NCI-H1092 (cell line): ENCODE measurements at regions not wholly inside any gene's neighbourhood (a gene's known extent, or its start where the extent isn't known, plus 50 kb on each side); places are given as distances from the start of the nearest gene placed in this dataset.

Experiments
- DNase-seq: peaks from one replicate; lab custom pipeline; 2025; lab: John Stamatoyannopoulos, UW

GRCh38 chr15:37701230-37701629 lies 233.2 kb upstream of the TMCO5A start:
- DNase-seq: no peak

DNA sequence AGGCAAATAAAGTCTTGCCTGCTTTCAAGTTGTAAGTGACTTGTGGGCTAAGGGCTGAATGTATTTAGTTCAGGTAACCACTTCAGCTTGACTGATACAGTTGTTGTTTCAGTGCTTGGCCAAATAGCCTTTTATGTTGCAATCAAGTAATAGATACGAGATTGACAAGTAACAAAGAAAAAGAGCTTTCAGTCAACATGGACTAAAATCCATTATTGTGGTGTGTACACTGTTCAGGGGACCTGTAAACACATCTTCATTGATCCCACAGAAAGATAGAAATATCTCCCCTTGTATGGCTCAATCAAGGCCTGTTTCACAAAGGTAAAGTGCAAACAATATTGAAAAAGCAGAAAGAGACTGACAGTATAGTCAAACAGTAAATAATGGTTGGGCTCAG lies 224.8 kb upstream of the TMCO5A start:
- DNase-seq: no peak

DNA sequence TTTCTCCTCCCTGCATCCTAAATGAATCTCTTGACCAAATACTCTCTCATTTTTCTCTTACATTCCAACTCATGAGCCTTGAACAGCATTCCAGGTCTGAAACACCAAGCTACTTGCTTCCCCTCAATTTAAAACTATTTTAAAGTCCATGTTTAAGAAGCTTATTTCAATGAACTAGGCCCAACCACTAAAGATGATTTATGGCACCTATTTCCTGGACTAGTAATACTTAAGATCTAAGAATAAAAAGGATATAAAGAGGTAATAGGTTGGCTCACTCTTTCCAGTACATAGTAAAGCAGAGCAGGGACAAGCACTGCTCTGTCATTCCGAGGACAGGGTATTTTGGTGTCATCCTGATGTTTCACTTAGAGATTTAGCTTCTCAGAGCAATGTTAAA lies 219.3 kb upstream of the TMCO5A start:
- DNase-seq: no peak

- no peak for DNase-seq
These were observed 214.2 kb upstream of the TMCO5A start for GRCh38 chr15:37720267-37720666.

GRCh38 chr15:37731146-37731746 lies 203.2 kb upstream of the TMCO5A start:
- no peak for DNase-seq

DNA sequence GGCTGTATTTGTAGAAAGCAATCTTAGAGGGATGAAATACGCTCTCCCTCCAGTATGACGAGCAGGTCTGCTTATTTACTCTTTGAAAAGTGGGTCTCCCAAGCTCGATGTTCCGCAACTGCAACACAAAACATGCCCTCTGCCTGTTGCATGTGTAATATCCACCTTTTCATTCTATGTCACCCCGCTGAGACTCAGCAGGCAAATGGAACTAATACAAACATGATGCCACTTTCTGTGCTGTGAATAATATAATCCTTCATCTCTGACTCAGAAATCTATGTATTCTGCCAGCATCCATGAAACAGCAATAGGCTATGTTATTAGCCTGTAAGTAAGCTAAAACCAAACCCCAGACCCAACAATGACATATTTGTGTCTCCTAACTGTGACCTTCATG lies 200.8 kb upstream of the TMCO5A start:
- no peak for DNase-seq

GRCh38 chr15:37740623-37741141 lies 193.8 kb upstream of the TMCO5A start:
- DNase-seq: no peak

DNA sequence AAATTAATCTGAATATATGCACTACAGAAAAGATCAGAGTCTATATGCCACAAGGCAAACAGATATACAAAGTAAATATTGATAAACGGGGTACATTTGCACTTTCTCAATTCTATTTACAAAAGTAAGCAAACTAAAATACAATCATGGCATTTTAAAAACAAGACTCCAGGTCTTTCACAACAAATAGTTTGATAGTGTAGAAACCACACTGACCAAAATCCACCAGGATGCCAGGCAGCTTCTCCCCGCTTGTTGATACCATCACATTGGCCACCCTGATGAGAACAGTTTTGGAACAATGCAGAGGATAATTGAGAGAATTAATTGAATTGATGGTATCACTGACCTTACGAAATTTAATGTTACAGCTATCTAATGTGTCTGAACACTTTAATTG lies 190.6 kb upstream of the TMCO5A start:
- no peak for DNase-seq

- no peak for DNase-seq
These were observed 189.9 kb upstream of the TMCO5A start for GRCh38 chr15:37744521-37744920.

DNA sequence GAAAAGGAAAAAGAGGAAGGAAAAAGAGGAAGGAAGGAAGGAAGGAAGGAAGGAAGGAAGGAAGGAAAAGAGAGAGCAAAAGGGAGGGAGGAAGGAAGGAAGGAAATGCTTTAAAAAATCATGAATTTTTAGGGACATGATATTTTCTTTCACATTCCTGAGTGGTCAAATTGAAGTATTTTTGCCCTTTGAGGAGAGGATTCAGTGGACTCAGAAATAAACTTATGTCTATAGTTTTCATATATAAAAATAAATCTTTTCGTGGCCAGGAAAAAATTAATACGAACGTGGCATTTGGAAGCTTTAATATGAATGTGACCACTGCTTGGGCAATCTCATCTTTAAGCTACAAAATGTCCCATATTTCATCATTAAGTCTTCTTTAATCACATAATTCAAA lies 183.0 kb upstream of the TMCO5A start:
- no peak for DNase-seq

- DNase-seq: no peak
These were observed 178.0 kb upstream of the TMCO5A start for GRCh38 chr15:37756407-37756806.

- no peak for DNase-seq
These were observed 176.0 kb upstream of the TMCO5A start for GRCh38 chr15:37758412-37758811.

DNA sequence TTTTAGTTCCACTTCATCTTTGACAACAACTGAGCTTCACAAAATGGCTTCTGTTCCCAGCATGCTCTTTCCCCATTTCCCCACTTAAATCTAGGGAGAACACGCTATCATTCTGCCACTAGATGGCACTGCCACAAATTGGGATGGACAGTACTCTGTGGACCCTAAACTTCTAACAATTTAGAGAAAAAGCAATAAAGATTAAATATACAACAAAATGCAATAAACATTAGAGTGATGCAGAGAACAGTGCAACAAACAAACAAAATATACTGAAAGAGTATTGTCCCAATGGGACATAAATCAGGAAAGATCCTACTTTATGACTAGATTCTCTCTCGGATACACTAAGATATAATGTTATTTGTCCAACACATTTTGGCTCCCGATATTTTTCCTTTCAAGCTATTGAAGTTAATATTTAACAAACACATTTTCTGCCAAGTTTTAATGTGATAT lies 169.7 kb upstream of the TMCO5A start:
- peak; percentile 42 for DNase-seq

DNA sequence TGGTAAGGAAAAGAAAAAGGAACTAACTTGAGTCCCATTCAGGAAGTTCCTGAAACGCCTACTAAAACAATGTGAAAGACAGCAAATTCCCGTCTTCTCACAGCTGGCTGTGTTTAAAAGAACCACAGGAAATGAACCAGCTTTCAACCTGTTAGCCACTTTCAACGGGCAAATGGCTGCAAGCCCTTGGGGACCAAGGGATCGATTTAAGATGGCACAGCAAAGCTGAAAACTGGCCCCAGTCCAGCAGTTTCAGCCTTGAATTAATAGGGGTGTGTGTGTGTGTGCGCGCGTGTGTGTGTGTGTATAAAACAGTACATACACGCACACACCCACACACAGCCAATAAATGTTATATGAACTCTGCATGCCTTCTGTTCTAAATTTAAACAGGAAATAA lies 168.7 kb upstream of the TMCO5A start:
- peak; percentile 23 for DNase-seq

DNA sequence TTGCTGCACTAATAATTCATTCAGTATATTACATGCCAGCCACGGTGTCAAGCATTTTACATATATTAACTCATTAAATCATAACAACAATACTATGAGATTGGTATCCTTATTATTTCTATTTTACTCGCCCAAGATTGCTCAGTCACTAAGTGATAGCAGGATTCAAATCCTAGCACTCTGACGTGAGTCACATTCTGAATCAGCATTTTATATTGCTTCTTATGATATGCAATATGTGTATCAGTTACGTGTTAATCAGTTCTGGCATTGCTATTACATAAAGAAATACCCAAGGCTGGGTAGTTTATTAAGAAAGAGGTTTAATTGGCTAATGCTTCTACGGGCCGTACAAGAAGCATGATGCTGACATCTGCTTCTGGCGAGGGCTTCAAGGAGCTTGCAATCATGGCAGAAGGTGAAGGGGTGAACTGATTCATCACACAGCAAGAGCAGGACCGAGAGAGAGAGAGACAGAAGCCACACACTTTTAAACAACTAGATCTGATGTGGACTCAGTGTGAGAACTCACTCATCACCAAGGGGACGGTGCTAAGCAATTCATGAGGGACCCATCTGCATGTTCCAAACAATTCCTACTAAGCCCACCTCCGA lies 166.5 kb upstream of the TMCO5A start:
- no peak for DNase-seq

GRCh38 chr15:37771465-37771864 lies 163.0 kb upstream of the TMCO5A start:
- DNase-seq: no peak

DNA sequence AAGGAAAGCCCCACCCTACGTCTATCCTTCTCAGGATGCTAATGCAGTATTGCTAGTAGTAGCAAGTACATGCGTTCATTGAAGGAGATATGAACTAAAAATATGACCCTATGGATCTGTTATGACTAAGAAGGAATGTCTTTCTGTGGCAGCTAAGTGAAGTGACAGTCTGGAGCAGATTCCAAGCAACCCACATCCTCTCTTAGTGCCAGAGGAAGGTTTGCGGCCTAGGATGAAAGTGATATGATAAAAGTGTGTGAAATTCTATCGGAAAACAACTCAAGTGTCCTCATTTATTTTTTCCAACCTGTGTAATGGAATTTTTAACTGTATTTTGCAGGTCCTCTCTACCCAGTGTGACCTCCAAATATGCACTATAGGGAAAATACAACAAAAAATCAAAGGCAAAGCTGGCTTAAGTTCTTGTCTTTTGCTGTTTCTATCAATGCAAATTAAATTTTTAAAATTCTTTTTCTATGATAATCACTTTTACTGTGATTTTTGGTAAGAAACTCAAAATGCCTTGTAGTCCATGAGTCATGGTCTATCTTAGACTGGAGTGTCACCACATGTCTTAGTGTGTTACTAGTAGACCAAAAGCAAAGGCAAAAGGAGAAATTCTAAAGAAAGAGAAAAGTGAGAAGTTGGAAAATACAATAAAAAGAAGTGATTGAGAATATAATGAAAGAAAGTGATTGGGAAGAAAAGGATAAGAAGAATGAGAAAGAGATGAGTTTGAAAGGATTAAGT lies 161.2 kb upstream of the TMCO5A start:
- DNase-seq: no peak

- no peak for DNase-seq
These were observed 159.5 kb upstream of the TMCO5A start for GRCh38 chr15:37774961-37775360.

- DNase-seq: no peak
These were observed 157.4 kb upstream of the TMCO5A start for GRCh38 chr15:37777006-37777405.

- DNase-seq: no peak
These were observed 151.2 kb upstream of the TMCO5A start for GRCh38 chr15:37783290-37783689.

- no peak for DNase-seq
These were observed 146.1 kb upstream of the TMCO5A start for GRCh38 chr15:37788330-37788729.

DNA sequence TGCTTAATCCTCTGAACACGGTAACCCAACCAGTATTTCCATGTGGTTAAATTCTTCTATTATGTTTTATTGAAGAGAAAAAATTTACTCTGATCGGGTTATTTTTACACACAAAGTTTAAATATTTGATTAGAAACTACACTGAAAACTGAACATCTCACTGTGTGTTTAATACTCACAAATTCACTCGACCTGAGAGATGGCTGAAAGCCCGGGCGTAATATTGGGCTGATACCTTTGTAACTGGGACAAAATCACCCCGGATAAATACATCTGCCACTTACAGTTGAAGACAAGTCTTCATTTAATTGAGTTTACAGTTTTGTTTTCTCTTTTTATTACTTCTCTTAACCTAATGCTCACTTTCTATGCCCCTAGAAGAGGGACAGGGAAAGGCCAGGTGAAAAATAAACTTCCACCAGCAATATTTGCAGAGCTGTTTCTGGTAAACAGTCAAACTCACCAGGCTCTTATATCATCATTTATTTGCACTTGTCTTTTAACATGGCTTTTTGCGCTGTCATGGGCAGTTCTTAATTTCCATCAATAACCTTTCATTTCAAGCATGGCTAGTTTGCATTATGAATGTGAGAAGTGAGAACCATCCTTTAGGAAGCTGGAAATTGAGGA lies 145.6 kb upstream of the TMCO5A start:
- DNase-seq: no peak

DNA sequence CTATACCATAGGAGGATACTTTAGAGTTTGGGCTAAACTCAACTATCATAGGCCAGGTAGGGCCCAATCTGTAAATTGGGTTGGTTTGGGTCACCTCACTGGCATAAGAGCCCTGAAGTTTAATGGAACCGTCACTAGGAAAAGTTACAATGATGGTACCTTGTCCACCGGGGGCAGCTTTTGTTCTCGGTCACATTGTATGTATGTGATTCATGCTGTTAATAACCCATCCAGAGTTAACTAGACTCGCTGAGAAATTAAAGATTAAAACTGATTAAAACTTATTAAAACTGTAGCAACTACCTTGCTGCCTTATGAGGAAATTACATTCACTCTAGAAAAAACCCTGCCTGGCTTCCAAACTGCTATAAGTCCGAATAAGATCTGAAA lies 145.0 kb upstream of the TMCO5A start:
- DNase-seq: no peak
